GM12892 (cell line): ENCODE measurements at regions not wholly inside any gene's neighbourhood (a gene's known extent, or its start where the extent isn't known, plus 50 kb on each side); places are given as distances from the start of the nearest gene placed in this dataset.

Source experiments
- POLR2A ChIP-seq: IDR thresholded peaks from 2 replicates; pipeline ENCODE4 v1.6.1; 2011; ENCODE audit warnings: low read depth, low read length, control low read depth
- TAF1 ChIP-seq: IDR thresholded peaks from 2 replicates; pipeline ENCODE4 v1.6.1; 2011; ENCODE audit warnings: low read depth, mild to moderate bottlenecking, control low read depth, low read length, borderline replicate concordance

DNA sequence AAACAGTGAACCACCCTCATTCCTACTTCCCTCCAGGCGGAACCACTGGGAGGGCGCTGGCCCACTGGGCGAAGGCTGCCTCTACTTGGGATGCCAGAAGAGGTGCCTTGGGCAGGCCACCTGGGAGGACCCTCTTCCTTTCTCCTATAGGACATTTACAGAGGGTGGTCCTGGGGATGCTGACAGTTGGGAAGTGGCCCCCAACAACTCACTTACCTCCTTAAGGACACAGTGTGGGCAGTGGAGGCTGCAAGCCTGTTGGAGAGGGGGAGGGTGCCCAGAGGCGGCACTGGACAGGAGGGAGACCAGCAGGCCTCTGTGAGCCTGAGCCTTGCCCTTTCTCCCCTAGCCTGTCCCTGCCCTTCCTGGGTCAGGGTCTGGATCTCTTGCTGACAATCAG, 346.4 kb upstream of the HS6ST1 start:
- no peak for TF ChIP-seq TAF1
- no peak for TF ChIP-seq POLR2A
